GM11168 (cell line): ENCODE measurements at regions not wholly inside any gene's neighbourhood (a gene's known extent, or its start where the extent isn't known, plus 50 kb on each side); places are given as distances from the start of the nearest gene placed in this dataset.

Experiments used
- in situ Hi-C: fragments of 300-500 bp; cut with MboI; formaldehyde crosslinking; loops from one replicate; pipeline ENCODE4 v1.12.0; 2022; ENCODE audit warnings: low sequenced_read_pairs; ENCODE audit not compliant: unreplicated experiment

DNA sequence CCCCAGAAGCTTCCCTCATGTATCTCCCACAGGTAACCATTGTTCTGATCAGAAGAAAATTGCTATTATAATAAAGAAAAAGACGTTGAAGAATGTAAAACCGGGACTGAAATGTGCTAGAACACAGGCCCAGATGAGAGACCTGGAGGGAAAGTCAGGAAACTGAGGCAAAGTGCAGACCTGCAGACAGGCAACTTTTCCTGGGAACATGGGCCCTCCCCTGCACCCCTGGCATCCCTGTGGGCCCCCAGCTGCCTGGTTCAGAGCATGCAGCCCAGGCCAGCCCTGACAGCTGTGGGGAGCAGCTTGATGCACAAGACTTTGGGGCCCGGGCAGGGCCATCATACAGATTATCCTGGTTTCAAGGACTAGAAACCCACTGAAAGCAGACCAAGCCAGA, 212.2 kb downstream of the CDC5L start:
- in situ Hi-C loops: no loop called here

DNA sequence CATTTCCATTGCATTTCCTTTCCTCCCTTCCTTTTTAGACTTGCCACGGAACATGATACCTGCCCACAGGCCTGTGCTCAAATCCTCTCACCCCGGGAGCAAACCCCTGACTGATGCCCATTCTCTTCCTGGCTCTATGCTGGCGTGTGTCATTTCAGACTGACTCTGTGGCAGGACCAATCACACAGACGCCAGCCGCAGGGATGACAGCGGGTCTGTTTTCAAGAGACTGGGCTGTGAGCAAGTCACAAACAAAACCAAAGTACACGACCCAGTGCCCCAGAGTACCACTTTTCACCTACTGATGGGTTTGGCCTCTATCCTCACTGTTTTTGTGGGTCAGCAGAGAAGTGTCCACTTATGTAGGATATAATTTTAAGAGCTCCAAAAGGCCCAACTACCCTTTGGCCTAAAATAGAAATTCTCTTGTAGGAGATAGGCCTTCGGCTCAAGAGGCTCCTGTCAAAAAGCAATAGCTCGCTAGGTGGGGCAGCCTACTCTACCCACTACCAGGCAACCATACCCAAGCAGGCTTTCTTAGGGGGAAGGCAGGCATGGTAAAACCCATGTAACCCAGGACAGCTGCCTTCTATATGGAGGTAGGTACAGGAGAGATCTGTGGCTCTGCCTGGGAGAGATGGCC, 215.7 kb downstream of the CDC5L start:
- in situ Hi-C loops: no loop called here

DNA sequence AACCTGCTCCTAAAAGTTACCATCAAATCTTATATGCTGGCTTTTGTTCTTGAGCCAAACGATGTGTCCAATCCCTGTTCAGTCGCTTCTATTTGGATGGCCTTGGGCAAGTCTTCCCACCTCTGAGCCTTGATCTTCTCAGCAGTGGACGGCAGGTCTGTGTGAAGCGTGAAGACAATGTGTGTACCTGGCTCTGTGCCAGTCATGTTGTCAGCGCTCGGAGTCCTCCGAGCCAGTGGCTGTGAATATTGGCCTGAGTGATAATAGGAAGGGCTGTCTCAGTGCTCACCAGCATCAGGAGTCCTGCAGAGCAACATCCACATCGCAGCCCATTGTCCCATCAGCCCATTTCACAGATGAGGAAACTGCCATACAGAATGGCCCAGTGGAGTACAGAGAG, 219.0 kb downstream of the CDC5L start:
- in situ Hi-C loops: no loop called here

DNA sequence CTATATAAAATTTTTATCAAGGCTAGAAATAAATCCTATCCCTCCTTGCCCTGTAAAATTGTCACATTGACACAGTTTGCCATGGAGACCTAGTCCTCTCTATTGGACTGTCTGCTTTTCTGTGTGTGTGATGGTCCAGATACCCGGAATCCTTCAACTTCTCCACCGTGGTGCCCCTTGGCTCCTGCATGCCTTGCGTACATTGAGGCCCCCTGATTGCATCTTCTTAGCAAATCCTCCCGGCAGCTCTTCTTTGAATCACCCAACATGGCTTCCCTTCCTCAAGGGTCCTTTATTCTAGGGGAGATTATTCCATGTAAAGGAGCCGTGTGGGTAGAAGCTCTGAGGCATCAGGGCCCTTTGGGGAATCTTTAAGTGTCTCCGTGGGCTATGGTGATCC, 219.5 kb downstream of the CDC5L start:
- in situ Hi-C loops: no loop called here

DNA sequence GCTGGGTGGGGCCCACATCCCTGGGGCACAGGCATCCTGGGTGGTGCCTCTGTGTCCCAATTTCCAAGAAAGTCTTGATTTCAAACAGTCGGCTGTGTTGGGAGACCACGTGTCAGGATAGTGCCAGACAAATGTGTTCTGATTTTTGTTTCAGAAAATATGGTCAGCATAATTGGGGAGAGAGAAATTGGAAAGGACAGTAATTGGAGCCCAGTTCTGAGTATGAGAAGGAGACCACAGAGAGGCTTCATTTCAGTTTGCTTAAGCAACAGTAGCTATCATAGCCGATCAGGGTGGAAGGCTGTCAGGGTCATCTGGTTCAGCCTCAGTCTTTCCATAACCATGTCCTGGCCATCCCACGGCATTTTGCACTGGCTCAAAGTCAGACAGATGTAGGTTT, 220.7 kb downstream of the CDC5L start:
- in situ Hi-C loops: no loop called here

- in situ Hi-C loops: no loop called here
These were observed 221.6 kb downstream of the CDC5L start for GRCh38 chr6:44609051-44609612.

- in situ Hi-C loops: no loop called here
These were observed 226.9 kb downstream of the CDC5L start for GRCh38 chr6:44614396-44614795.

DNA sequence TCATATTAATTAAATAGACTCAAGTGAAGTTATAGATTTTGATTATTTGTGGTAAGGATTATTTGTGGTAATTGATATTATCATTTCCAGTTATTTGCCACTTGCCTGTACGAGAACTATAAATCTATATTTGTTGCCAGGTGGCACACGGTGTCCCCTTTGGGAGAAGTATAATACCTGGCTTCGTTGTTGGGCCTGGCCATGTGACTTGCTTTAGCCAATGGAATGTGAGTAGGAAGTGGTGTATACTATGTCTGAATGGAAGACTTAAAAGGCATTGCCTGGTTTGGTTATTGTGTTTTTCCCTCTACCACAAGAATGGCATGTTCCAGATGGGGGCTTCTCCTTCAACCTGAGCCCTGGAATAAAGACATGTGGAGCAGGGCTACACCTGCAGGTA, 228.1 kb downstream of the CDC5L start:
- in situ Hi-C loops: no loop called here

- in situ Hi-C loops: no loop called here
These were observed 229.9 kb downstream of the CDC5L start for GRCh38 chr6:44617416-44617815.

- in situ Hi-C loops: no loop called here
These were observed 230.9 kb downstream of the CDC5L start for GRCh38 chr6:44618371-44618770.

- in situ Hi-C loops: no loop called here
These were observed 233.4 kb downstream of the CDC5L start for GRCh38 chr6:44620922-44621321.

GRCh38 chr6:44621846-44622245, 234.3 kb downstream of the CDC5L start:
- in situ Hi-C loops: no loop called here

DNA sequence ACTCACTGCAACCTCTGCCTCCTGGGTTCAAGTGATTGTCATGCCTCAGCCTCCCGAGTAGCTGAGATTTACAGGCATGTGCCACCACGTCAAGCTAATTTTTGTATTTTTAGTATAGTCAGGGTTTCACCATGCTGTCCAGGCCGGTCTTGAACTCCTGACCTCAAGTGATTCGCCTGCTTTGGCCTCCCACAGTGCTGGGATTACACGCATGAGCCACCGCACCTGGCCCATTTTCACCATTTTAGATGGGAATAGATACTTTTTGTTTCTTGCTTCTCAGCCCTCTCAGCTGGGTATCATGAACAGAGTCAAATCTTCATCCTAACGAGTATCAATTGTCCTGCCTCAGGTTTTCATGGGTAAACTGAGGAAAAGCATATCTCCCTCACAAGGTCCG, 235.0 kb downstream of the CDC5L start:
- in situ Hi-C loops: no loop called here

- in situ Hi-C loops: no loop called here
These were observed 235.4 kb downstream of the CDC5L start for GRCh38 chr6:44622956-44623355.

- in situ Hi-C loops: no loop called here
These were observed 236.7 kb downstream of the CDC5L start for GRCh38 chr6:44624226-44624625.

- in situ Hi-C loops: no loop called here
These were observed 237.5 kb downstream of the CDC5L start for GRCh38 chr6:44624936-44625573.

GRCh38 chr6:44625996-44626395, 238.5 kb downstream of the CDC5L start:
- in situ Hi-C loops: no loop called here

GRCh38 chr6:44626616-44627015, 239.1 kb downstream of the CDC5L start:
- in situ Hi-C loops: no loop called here

- in situ Hi-C loops: no loop called here
These were observed 239.8 kb downstream of the CDC5L start for GRCh38 chr6:44627091-44627882.

DNA sequence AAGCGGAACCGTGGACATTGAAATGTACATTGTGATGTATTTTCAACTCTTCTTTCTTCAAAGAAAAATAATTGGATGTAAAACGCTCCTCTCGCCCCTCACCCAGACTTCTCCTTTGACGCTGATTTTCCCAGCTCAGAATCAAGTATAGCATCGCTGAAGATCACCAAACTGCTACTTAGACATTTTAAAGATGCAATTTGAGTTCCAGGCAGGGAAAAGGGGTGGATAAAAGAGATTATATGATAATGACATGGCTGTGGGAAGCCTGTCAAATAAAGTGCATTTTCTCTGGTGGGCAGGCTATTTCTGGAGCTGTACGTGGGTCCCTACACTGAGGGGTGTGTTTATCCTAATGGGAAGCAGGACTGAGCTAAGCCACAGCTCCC, 240.4 kb downstream of the CDC5L start:
- in situ Hi-C loops: no loop called here

DNA sequence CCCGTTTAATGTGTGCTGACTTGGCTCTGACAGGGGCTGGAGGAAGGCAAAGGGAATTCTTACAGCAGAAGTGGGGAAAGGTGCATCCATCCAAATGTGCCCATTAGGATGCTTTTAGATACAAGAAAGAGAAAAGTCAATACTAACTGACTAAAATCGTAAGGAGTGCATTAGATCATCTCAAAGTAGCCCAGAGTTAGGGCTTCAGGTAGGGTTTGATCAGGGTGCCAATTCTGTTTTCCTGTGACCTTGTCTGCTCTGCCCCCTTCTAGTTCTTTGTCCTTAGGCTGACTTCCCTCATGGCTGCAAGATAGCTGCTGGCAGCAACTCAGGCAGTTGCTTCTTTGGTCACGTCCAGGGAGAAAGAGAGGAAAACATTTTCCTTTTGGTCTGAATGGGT, 240.8 kb downstream of the CDC5L start:
- in situ Hi-C loops: no loop called here
